HG03280 (cell line): ENCODE measurements at regions not wholly inside any gene's neighbourhood (a gene's known extent, or its start where the extent isn't known, plus 50 kb on each side); places are given as distances from the start of the nearest gene placed in this dataset.

Experiments
- ATAC-seq: cut with Tn5 transposase; IDR thresholded peaks from one replicate; pipeline ENCODE4 v1.9.1; 2021; ENCODE audit warnings: mild to moderate bottlenecking, moderate library complexity; ENCODE audit not compliant: unreplicated experiment

DNA sequence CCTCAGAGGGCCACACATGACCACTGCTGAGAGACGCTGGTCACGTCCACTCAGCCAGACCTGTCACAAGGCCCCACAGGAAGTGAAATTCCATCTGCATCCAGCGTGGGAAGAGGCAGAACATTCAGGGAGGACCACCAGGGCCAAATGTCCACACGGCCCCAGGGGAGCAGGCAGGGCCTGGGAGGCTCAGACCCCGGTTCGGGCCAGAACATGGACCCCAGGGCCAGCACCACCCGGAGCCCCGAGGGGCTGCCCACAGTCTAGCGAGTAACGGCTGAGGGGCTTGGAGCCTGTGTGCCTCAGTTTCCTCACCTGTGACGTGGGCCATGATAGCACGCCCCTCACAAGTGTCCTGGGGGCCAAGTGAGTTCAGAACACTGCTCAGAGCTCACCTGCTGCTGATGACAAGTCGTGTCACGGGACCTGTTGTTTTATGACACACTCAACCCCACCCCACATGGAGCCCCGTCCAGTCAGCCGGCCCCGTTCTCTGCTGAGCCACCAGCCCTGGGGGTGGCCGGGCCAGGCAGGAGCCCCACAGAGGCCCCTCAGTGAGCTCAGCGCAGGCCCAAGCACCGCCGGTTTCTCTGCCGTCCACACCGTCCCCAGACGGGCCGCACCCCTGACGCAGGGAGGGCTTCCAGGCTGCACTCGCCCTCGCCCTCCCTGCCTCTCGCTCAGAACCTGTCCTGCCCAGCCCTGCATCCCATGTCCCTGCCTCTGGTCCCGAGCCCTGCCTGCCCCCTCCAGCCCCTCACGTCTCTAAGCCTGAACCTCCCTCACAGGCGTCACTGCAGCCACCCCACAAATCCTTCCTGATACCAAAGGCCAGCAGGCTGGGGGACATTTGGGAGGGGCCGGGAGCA is 79.5 kb upstream of the GALNT9 start:
- ATAC-seq: no peak

DNA sequence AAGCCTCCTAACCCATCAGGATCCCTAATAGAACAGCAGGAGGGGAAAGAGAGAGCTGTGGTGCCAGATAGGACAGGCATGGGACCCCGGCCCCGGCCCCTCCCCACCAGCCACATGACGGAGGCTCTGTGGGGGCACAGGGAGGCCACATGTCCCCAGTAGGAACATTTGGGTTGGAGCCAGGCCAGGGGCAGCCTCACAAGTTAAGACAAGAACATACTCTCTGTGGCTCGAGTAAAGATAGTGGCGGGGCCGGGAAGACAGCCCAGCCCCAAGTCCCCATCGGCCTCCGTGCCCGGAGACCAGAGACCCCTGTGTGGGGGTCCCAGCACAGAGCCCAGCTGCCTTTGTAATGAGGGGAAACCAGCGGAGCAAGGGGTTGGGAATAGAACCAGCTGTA is 78.6 kb upstream of the GALNT9 start:
- no peak for ATAC-seq

- no peak for ATAC-seq
Measured at GRCh38 chr12:132407451-132407961, 78.1 kb upstream of the GALNT9 start.

DNA sequence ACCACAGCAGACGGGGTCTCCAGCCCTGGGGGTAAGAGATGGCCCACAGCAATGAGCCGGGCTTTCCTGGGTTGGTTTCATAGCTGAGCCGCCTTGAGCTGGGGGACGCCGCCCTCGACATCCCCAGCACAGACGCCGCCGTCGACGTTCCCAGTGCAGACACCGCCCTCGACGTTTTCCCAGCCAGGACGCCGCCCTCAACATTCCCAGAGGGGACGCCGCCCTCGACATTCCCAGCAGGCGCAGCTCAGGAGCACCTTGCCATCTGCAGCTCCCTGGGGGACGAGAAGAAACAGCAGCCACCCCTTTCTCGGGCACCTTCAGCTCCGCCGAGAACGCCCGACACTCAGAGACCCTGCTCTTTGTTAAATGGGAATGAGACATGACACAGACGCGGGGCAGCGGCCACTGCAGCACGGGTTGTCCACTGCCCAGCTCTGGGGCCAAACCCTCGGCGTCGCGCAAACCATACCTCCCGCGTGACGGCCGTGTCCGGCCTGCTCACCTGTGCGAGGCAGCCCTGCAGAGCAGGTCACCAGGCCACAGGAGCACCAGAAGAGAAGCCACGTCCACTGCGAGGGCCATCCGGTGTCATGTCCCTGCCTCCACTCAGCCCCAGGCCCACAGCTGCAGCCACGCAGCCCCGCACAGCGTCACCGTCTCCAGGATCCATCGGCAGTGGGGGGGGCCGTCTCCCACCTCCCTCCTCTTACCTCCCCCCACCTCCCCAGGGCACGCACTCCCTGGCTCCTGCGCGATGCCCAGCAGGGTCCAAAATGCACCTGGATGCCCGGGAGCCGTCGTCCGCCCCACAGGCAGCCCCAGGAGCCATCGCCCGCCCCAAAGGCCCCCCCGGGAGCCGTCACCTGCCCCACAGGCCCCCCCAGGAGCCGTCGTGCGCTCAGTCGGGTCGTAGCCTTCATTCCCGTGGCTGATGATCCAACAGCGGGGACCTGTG is 77.4 kb upstream of the GALNT9 start:
- no peak for ATAC-seq

GRCh38 chr12:132405742-132406251 is 76.4 kb upstream of the GALNT9 start:
- ATAC-seq: no peak

GRCh38 chr12:132404951-132405741 is 75.8 kb upstream of the GALNT9 start:
- no peak for ATAC-seq

GRCh38 chr12:132404435-132404855 is 75.1 kb upstream of the GALNT9 start:
- no peak for ATAC-seq

DNA sequence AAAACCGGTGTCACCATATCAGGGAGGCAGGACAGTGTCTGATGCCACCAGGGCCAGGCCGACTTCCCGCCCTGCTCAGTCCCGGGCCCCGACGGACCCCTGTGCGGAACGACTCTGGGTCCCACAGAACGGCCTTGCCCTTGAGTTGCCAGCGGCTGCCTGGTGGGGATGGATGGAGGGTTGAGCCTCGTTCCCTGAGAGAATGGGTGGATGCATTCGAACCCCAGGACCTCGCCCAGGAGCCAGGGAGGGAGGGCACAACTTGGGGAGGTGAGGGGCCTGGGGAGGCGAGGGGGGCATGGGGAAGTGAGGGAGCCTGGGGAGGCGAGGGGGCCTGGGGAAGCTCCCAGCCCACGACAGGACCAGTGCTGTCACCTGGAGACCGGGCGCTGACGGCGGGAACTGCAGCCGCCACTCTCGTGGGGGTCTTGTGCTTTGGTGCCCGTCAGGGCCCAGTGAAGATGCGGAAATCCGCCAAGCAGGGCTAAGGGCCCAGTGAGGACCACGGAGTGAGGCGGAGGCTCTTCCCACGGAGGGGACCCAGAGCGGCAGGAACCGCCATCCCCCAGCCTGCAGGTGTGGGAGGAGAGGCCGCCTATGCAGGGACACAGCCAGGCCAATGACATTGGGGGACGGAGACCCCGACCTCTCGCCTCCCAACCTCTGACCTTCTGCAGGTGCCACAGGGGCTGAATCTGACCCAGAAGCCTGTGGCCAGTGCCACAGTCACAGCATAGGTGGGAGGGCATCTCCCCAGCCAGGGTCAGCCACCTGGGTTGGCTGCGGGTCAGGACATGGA is 74.4 kb upstream of the GALNT9 start:
- ATAC-seq: no peak

- no peak for ATAC-seq
Measured at GRCh38 chr12:132402831-132403416, 73.5 kb upstream of the GALNT9 start.

DNA sequence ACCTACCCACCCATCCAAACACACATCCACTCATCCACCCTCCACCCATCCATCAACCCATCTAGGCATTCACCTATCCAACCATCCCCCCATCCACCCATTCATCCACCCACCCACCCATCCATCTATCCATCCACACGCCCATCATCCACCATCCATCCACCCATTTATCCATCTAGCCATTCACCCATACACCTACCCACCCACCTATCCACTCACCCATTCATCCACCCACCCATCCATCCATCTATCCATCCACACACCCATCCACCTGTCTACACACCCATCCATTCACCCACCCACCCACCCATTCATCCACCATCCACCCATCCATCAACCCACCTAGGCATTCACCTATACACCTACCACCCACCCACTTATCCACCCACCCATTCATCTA is 72.6 kb upstream of the GALNT9 start:
- no peak for ATAC-seq

DNA sequence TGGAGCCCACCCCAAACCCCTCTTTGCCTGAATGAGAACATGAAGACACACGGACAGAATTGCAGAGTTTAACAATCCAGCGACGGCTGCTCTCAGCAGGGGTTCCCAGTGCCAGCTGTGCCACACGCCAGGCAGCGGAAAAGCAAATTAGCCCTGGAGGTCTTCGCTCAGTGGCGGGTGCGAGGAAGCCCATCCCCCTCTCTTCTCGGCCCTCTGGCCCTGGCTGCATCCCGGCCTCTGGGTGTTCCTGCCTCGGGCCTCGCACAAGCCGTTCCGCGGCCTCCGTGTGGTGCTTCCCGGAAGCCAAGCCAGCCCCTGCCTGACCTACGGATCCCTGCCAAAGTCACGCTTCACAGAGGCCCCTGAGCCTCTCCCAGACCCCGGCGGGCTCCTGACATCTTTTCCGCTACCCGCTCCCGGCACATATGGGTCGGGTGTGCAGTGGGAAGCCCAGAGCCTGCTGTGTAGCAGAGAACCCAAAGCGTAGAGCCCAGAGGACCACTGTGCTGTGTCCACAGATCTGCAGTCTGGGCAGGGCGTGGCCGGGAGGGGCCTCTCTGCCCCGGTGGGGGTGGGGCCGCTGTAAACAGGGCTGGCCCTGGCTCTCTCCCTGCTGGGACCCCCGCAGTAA is 70.7 kb upstream of the GALNT9 start:
- no peak for ATAC-seq

GRCh38 chr12:132399092-132400010 is 70.0 kb upstream of the GALNT9 start:
- ATAC-seq: no peak

GRCh38 chr12:132398386-132398991 is 69.1 kb upstream of the GALNT9 start:
- no peak for ATAC-seq

- no peak for ATAC-seq
Measured at GRCh38 chr12:132397934-132398385, 68.6 kb upstream of the GALNT9 start.

- ATAC-seq: no peak
Measured at GRCh38 chr12:132397152-132397933, 68.0 kb upstream of the GALNT9 start.

- no peak for ATAC-seq
Measured at GRCh38 chr12:132396657-132397056, 67.3 kb upstream of the GALNT9 start.
